CD4-positive, alpha-beta T cell treated with Interleukin-15 for 1 hour (primary cell): ENCODE measurements at regions not wholly inside any gene's neighbourhood (a gene's known extent, or its start where the extent isn't known, plus 50 kb on each side); places are given as distances from the start of the nearest gene placed in this dataset.
"Not testable (repeated sequence)": the region's sequence is repeated elsewhere in the genome, so short reads cannot be mapped to it uniquely, and the experiment has no call there.

Source experiments
- DNase-seq: peaks from one replicate; pipeline ENCODE4 v3.0.0-alpha.2; 2020

DNA sequence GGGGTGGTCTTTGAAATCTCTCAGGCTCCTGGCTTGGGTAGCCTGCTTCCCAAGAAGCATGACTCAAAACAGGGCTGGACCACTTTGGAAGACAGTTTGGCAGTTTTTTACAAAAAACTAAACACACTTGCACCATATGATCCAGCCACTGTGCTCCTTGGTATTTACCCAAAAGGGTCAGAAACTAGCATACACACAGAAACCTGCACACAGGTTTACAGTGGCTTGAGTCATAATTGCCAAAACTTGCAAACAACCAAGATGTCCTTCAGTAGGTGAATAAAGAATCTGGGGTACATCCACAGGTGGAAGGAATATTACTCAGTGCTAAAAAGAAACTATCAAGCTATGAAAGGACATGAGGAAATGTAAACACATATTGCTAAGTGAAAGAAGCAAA lies 323.2 kb upstream of the CDH5 start:
- no peak for DNase-seq

- no peak for DNase-seq
Measured at GRCh38 chr16:66042341-66042740, 324.1 kb upstream of the CDH5 start.

GRCh38 chr16:66041907-66042306 lies 324.6 kb upstream of the CDH5 start:
- no peak for DNase-seq

DNA sequence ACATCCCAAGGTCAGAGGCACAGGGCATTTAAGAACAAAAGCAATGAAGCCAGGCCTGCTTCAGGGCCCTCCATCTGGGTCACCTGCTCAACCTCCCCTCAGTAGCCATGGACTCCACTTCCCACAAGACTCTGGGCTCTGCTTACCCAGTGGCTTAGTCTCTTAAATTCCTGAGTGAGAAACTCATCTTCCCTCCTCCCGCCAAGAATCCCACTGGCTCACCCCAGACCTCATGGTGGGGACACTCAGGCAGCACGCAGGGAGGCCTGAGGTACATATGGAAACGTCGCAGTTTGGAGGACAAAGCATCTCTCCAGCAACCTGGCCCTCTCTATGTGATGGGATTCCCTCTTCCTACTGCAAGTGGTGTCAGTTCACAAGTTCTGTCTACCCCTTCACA lies 326.7 kb upstream of the CDH5 start:
- DNase-seq: no peak

GRCh38 chr16:66036793-66037715 lies 329.4 kb upstream of the CDH5 start:
- no peak for DNase-seq

DNA sequence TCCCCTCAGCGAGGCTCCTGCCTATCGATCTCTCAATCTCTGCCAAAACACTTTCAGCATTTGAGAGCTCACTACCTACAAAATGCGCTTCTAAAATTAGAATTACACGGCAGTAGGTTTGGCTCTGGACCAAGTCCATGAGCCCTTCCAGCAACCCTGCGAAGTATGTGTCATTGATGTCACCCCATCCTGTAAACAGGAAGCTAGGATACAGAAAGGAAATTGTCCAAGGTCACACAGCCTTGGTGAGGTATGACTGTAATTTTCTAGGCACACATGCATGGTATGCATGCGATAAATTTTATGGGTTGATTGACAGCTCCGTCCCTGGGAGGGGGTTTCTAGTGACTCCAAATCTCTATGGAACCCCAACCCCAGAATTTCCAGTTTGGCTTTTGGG lies 330.3 kb upstream of the CDH5 start:
- no peak for DNase-seq

DNA sequence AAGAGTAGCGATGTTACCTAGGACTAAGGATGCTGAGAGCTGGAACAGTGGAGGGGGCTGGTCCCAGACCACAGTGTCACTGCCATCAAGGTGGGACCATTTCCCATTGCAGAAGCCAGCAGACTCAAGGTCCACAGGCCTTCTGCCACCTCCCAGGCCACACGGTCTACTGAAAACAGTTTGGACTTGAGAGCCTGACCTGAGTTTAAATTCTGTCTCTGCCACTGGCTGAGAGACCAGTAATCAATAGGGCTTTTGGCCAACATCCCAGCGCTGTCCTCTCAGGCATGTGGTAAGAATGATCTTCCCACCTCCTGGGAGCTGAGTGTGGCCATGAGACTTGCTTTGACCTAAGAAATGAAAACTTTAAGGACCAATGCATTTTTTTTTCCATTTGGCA lies 331.4 kb upstream of the CDH5 start:
- DNase-seq: no peak

- no peak for DNase-seq
Measured at GRCh38 chr16:66032841-66033240, 333.6 kb upstream of the CDH5 start.

GRCh38 chr16:66030036-66030435 lies 336.5 kb upstream of the CDH5 start:
- DNase-seq: no peak

GRCh38 chr16:66028510-66029216 lies 337.8 kb upstream of the CDH5 start:
- no peak for DNase-seq

DNA sequence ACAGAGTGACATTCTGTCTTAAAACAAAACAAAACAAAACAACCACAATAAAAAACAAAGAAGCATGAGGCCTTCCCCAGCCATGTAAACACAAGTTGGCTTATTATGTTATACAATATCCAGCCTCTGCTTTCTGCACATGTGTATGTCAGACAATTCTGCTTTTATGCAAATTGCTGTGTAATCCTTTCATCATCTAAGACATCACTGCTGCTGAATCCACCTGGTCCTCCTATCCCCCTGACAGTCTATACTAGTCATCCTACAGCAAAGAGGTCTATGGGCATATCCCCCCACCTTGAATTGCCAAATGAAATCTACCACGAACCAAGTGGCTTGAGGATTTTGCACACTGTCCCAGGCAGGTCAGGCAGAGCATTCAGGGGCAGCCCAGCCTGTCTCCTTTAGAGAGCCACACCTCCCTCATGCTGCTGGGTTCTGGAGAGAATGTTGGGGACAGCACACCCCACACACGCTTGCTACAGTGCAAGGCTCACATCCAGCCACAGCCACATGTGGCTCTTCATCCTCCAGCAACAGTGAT lies 339.6 kb upstream of the CDH5 start:
- DNase-seq: no peak

DNA sequence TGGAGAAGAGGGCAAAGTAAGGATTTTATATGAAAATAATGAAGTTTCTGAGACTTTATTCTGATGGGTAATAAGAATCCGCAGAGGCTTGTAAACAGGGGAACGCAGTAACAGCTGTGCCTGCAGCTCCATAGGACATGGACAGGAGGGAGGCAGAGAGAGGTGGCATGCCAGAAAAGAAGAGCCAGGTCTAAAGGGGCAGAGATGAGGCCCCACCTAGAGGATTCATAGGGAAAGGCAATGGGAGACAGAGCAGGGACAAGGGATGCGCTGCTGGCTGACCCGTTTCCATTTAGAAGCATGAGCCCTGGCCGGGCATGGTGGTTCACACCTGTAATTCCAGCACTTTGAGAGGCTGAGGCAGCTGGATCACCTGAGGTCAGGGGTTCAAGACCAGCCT lies 340.3 kb upstream of the CDH5 start:
- no peak for DNase-seq

DNA sequence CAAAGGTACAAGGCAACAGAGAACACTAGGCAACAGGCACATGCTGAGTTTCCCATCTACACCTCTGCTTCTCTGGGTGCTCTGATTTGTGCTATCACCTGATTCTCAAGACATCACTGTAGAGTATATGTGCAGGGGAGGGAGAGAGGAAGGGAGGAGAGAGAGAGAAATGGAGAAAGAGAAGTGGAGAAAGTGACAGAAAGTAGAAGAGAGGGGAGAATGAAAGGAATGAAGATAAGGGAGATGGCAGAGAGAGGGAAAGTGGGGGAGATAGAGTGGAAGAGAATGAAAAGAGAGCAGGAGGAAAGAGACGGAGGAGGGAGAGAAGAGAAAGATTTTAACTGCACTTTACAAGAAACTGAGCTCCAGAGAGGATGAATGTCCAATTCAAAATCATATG lies 340.7 kb upstream of the CDH5 start:
- DNase-seq: no peak

- not testable (repeated sequence) for DNase-seq
Measured at GRCh38 chr16:66024567-66024966, 341.9 kb upstream of the CDH5 start.

GRCh38 chr16:66023481-66023880 lies 343.0 kb upstream of the CDH5 start:
- DNase-seq: no peak

DNA sequence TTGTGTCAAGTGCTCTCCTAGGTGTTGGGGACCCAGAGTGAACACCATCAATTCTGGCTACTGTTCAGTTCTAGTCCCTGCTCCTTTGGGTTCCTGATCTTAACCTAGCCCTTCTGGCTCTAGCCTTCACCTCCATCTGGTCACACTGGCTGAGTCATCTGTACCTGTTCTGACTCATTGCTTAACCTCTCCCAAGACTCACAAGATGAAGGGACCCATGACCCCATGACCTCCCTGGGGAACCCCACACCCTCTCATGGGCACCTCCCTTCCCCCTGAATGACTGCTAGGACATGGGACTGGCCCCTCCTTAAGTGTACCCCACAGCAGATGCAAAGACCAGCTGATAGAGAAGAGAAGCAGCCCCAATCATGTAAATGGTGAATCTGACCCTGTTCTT lies 345.8 kb upstream of the CDH5 start:
- DNase-seq: no peak

DNA sequence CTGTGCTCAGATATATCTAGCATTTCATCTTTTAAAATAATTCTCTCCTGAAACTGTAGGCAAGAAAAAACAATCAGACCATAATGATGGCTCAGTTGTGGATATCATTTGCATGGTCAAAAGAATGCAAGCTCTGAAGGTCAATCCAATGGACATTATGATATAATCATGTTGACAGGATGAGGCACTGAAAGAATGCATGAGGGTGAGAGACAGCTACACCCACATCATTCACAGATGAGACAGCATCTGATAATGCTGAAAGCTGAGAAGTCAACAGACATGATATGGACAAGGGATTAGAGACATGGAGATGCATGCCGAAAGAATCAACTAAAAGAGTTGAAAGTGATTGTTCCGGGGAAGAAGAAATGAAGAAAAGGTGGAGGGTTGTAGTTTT lies 346.4 kb upstream of the CDH5 start:
- no peak for DNase-seq

DNA sequence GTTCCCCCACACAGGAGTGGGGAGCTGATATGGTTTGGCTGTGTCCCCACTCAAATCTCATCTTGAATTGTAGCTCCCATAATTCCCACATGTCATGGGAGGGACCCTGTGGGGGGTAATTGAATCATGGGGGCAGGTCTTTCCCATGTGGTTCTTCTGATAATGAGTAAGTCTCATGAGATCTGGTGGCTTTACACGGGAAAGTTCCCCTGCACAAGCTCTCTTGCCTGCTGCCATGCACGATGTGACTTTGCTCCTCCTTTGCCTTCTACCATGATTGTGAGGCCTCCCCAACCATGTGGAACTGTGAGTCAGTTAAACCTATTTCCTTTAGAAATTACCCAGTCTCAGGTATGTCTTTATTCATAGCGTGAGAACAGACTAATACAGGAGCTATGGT lies 347.0 kb upstream of the CDH5 start:
- DNase-seq: not testable (repeated sequence)

DNA sequence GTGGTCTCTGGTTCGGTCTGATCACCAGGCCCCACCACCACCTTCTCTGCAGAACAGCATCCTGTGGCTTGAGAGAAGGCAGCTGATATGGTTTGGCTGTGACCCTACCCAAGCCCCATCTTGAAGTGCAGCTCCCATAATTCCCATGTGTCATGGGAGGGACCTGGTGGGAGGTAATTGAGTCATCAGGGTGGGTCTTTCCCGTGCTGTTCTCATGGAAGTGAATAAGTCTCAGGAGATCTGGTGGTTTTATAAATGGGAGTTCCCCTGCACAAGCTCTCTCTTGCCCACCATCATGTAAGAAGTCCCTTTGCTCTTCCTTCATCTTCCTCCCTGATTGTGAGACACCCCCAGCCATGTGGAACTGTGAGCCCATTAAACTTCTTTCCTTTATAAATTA lies 352.3 kb upstream of the CDH5 start:
- no peak for DNase-seq

DNA sequence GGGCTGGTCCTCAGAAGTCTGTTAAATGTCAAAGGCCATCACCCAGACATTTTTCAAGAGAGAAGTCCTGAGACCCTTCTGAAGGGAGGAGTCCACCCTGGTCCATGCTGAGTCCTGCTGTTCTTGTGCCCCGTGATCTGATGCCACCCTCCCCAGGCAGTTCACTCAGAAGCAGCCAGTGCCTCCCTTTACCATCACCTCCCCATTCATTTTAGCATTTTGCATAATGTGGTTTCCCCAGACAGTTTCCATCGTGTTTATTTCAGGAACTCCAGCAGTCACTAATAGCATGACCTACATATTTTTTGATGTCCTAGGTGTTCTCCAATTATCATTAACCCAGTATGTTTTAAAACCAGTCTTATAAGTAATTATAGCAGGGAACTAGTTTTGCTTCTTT lies 353.0 kb upstream of the CDH5 start:
- no peak for DNase-seq

DNA sequence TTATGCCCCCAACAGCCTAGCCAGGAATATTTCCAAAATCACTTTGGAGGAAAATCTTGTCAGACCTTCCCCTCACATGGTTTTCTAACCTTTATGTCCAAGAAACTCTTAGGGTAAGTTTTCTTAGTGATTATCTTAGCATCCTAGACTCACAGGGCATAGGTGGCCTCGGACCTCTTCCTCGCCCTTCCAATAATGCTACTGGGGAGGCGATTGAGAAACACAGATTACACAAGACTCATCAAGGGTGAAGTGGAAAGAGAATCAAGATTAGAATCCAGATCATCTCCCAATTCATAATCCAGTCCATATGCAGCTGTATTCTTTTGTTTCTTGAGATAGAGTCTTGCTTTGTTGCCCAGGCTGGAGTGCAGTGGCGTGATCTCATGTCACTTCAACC lies 358.4 kb upstream of the CDH5 start:
- no peak for DNase-seq

- no peak for DNase-seq
Measured at GRCh38 chr16:66007717-66008116, 358.8 kb upstream of the CDH5 start.

GRCh38 chr16:66006485-66006884 lies 360.0 kb upstream of the CDH5 start:
- DNase-seq: no peak

DNA sequence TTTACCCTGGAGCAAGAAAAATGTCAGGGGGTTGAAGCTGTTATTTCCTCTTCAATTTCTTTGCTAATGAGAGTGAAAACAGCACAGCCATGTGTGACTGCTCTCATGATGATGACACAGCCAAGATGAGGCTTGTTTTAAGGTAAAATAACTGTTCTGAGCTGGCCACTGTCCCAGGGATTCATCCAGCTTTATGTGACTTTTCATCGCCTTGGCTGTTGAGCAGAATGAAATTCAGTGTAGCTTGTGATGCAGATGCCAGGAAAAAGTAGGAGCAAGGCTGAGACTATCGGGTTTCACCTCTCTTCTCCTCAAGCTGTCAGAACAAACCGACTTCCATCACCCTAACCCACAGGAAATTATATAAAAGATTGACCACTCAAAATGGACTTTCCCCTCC lies 361.8 kb upstream of the CDH5 start:
- no peak for DNase-seq
